Esophagus mucosa (tissue), 1 donor: ENCODE measurements at regions not wholly inside any gene's neighbourhood (a gene's known extent, or its start where the extent isn't known, plus 50 kb on each side); places are given as distances from the start of the nearest gene placed in this dataset.
"Not testable (repeated sequence)": the region's sequence is repeated elsewhere in the genome, so short reads cannot be mapped to it uniquely, and the experiment has no call there.

Source experiments
- ATAC-seq: fragments of 200-7000 bp; cut with Tn5 transposase; one replicate; pipeline ENCODE4 v1.9.1; 2020
- donor health status: DM: yes; HTN: yes; CAD: no.

- no peak for ATAC-seq
Measured at GRCh38 chr13:111064661-111065060, 50.4 kb upstream of the ARHGEF7 start.

GRCh38 chr13:111062966-111063365 lies 52.1 kb upstream of the ARHGEF7 start:
- ATAC-seq, result no peak

- ATAC-seq, result no peak
Measured at GRCh38 chr13:111062305-111062704, 52.8 kb upstream of the ARHGEF7 start.

GRCh38 chr13:111061358-111062045 lies 53.6 kb upstream of the ARHGEF7 start:
- no peak for ATAC-seq

- no peak for ATAC-seq
Measured at GRCh38 chr13:111060237-111060919, 54.7 kb upstream of the ARHGEF7 start.

- ATAC-seq, result no peak
Measured at GRCh38 chr13:111058796-111059506, 56.2 kb upstream of the ARHGEF7 start.

- not testable (repeated sequence) for ATAC-seq
Measured at GRCh38 chr13:111058339-111058738, 56.8 kb upstream of the ARHGEF7 start.

GRCh38 chr13:111051726-111052232 lies 63.3 kb upstream of the ARHGEF7 start:
- ATAC-seq, result not testable (repeated sequence)

- ATAC-seq, result no peak
Measured at GRCh38 chr13:111051041-111051725, 63.9 kb upstream of the ARHGEF7 start.

GRCh38 chr13:111050539-111050879 lies 64.6 kb upstream of the ARHGEF7 start:
- ATAC-seq, result no peak

GRCh38 chr13:111049791-111050538 lies 65.1 kb upstream of the ARHGEF7 start:
- no peak for ATAC-seq

GRCh38 chr13:111048387-111048786 lies 66.7 kb upstream of the ARHGEF7 start:
- ATAC-seq, result no peak

- no peak for ATAC-seq
Measured at GRCh38 chr13:111047326-111047725, 67.8 kb upstream of the ARHGEF7 start.

- no peak for ATAC-seq
Measured at GRCh38 chr13:111046590-111047141, 68.4 kb upstream of the ARHGEF7 start.

GRCh38 chr13:111045170-111045569 lies 69.9 kb upstream of the ARHGEF7 start:
- ATAC-seq, result no peak

- no peak for ATAC-seq
Measured at GRCh38 chr13:111044087-111044830, 70.9 kb upstream of the ARHGEF7 start.

- no peak for ATAC-seq
Measured at GRCh38 chr13:111043575-111043982, 71.5 kb upstream of the ARHGEF7 start.

- ATAC-seq, result no peak
Measured at GRCh38 chr13:111042661-111043226, 72.4 kb upstream of the ARHGEF7 start.

GRCh38 chr13:111040830-111041229 lies 74.3 kb upstream of the ARHGEF7 start:
- ATAC-seq, result no peak

- no peak for ATAC-seq
Measured at GRCh38 chr13:111039735-111040134, 75.4 kb upstream of the ARHGEF7 start.

GRCh38 chr13:111038887-111039286 lies 76.2 kb upstream of the ARHGEF7 start:
- ATAC-seq, result no peak
